ENCODE measurements at regions not wholly inside any gene's neighbourhood (a gene's known extent, or its start where the extent isn't known, plus 50 kb on each side); places are given as distances from the start of the nearest gene placed in this dataset.

- H3K9me2 ChIP-seq (ENCODE audit: insufficient read depth), result no peaks in the 10 kb centered on the region
- no peak overlapping the region for H3K27ac ChIP-seq
Observed at GRCh38 chr2:241993386-241994005, 124.0 kb downstream of the RTP5 start.

GRCh38 chr2:241994086-241994485 lies 124.6 kb downstream of the RTP5 start:
- no peak overlapping the region for H3K9ac ChIP-seq
- no peaks in the 10 kb centered on the region for H3K36me3 ChIP-seq (ENCODE audit: low read depth)
- no peaks in the 10 kb centered on the region for H3F3A ChIP-seq (ENCODE audit: insufficient read depth)
- H3K9me2 ChIP-seq (ENCODE audit: insufficient read depth), result no peaks in the 10 kb centered on the region
- no peaks in the 10 kb centered on the region for H3K9me3 ChIP-seq (ENCODE audit: low read depth)
- no peaks in the 10 kb centered on the region for H3K79me2 ChIP-seq (ENCODE audit: insufficient read depth)
- H2AFZ ChIP-seq, result no peak overlapping the region
- no peak overlapping the region for H3K27ac ChIP-seq
- H3K4me1 ChIP-seq (ENCODE audit: insufficient read depth), result no peaks in the 10 kb centered on the region
- TF ChIP-seq EZH2phosphoT487 (IDR thresholded peaks at IDR 0.05; ENCODE audit: insufficient read depth, low read depth) (no peak), EZH2 (IDR thresholded peaks at IDR 0.05; ENCODE audit: insufficient read depth, poor library complexity, severe bottlenecking) (no peak)
- WGBS, 2 experiments (ENCODE audit: low coverage in 1 of 2, low lambda C conversion rate in 2 of 2, missing lambda C conversion rate in 2 of 2), result 62 to 75% methylated on average over 7 to 12 of the region's 12 CpGs
- in situ Hi-C loops (cut with MboI), result no loop called here
- H3K27me3 ChIP-seq (replicated peaks; ENCODE audit: insufficient read depth), result no peaks in the 10 kb centered on the region
- no peak overlapping the region for H3K4me2 ChIP-seq (ENCODE audit: unreplicated experiment)
- no peaks in the 10 kb centered on the region for H4K20me1 ChIP-seq (ENCODE audit: insufficient read depth)
- DNase-seq, result no peak
- no peak overlapping the region for H3K4me3 ChIP-seq

More at GRCh38 chr2:241993386-241994005, 124.0 kb downstream of the RTP5 start:
- H3F3A ChIP-seq (ENCODE audit: insufficient read depth), result no peaks in the 10 kb centered on the region
- no peaks in the 10 kb centered on the region for H4K20me1 ChIP-seq (ENCODE audit: insufficient read depth)
- H3K4me3 ChIP-seq, result no peak overlapping the region
- no peak for TF ChIP-seq EZH2 (IDR thresholded peaks at IDR 0.05; ENCODE audit: insufficient read depth, poor library complexity, severe bottlenecking)
- no peak for TF ChIP-seq EZH2phosphoT487 (IDR thresholded peaks at IDR 0.05; ENCODE audit: insufficient read depth, low read depth)
- no peaks in the 10 kb centered on the region for H3K27me3 ChIP-seq (replicated peaks; ENCODE audit: insufficient read depth)
- H2AFZ ChIP-seq, result no peak overlapping the region
- in situ Hi-C loops (cut with MboI), result no loop called here
- H3K79me2 ChIP-seq (ENCODE audit: insufficient read depth), result no peaks in the 10 kb centered on the region
- no peaks in the 10 kb centered on the region for H3K4me1 ChIP-seq (ENCODE audit: insufficient read depth)
- no peaks in the 10 kb centered on the region for H3K9me3 ChIP-seq (ENCODE audit: low read depth)
- 85 to 88% methylated on average over 14 to 16 of the region's 16 CpGs for WGBS, 2 experiments (ENCODE audit: low coverage in 1 of 2, low lambda C conversion rate in 2 of 2, missing lambda C conversion rate in 2 of 2)
- DNase-seq, result no peak
- H3K36me3 ChIP-seq (ENCODE audit: low read depth), result no peaks in the 10 kb centered on the region
- H3K4me2 ChIP-seq (ENCODE audit: unreplicated experiment), result no peak overlapping the region
- H3K9ac ChIP-seq, result no peak overlapping the region

GRCh38 chr2:241994556-241995213 lies 125.2 kb downstream of the RTP5 start:
- no peaks in the 10 kb centered on the region for H3F3A ChIP-seq (ENCODE audit: insufficient read depth)
- H3K4me2 ChIP-seq (ENCODE audit: unreplicated experiment), result no peak overlapping the region
- in situ Hi-C loops (cut with MboI), result no loop called here
- H3K27ac ChIP-seq, result no peak overlapping the region
- no peak overlapping the region for H2AFZ ChIP-seq
- no peaks in the 10 kb centered on the region for H3K36me3 ChIP-seq (ENCODE audit: low read depth)
- WGBS, 2 experiments (ENCODE audit: low coverage in 1 of 2, low lambda C conversion rate in 2 of 2, missing lambda C conversion rate in 2 of 2), result 43 to 56% methylated on average over 6 to 9 of the region's 9 CpGs
- H3K9ac ChIP-seq, result no peak overlapping the region
- no peaks in the 10 kb centered on the region for H3K27me3 ChIP-seq (replicated peaks; ENCODE audit: insufficient read depth)
- H3K9me3 ChIP-seq (ENCODE audit: low read depth), result no peaks in the 10 kb centered on the region
- DNase-seq, result no peak
- no peak overlapping the region for H3K4me3 ChIP-seq
- TF ChIP-seq EZH2phosphoT487 (IDR thresholded peaks at IDR 0.05; ENCODE audit: insufficient read depth, low read depth), result no peak
- no peak for TF ChIP-seq EZH2 (IDR thresholded peaks at IDR 0.05; ENCODE audit: insufficient read depth, poor library complexity, severe bottlenecking)
- H4K20me1 ChIP-seq (ENCODE audit: insufficient read depth), result no peaks in the 10 kb centered on the region
- no peaks in the 10 kb centered on the region for H3K79me2 ChIP-seq (ENCODE audit: insufficient read depth)
- no peaks in the 10 kb centered on the region for H3K9me2 ChIP-seq (ENCODE audit: insufficient read depth)
- H3K4me1 ChIP-seq (ENCODE audit: insufficient read depth), result no peaks in the 10 kb centered on the region

- H3K9me3 ChIP-seq (ENCODE audit: low read depth), result no peaks in the 10 kb centered on the region
- no peak overlapping the region for H2AFZ ChIP-seq
- no peaks in the 10 kb centered on the region for H3K27me3 ChIP-seq (replicated peaks; ENCODE audit: insufficient read depth)
- no peaks in the 10 kb centered on the region for H3K36me3 ChIP-seq (ENCODE audit: low read depth)
- H3K9ac ChIP-seq, result no peak overlapping the region
- no peaks in the 10 kb centered on the region for H3K9me2 ChIP-seq (ENCODE audit: insufficient read depth)
- no peak overlapping the region for H3K27ac ChIP-seq
- H3K79me2 ChIP-seq (ENCODE audit: insufficient read depth), result no peaks in the 10 kb centered on the region
- in situ Hi-C loops (cut with MboI), result no loop called here
- no peak for TF ChIP-seq EZH2 (IDR thresholded peaks at IDR 0.05; ENCODE audit: insufficient read depth, poor library complexity, severe bottlenecking)
- TF ChIP-seq EZH2phosphoT487 (IDR thresholded peaks at IDR 0.05; ENCODE audit: insufficient read depth, low read depth), result no peak
- H3K4me1 ChIP-seq (ENCODE audit: insufficient read depth), result no peaks in the 10 kb centered on the region
- no peak for DNase-seq
- 70 to 73% methylated on average over 12 to 13 of the region's 13 CpGs for WGBS, 2 experiments (ENCODE audit: low coverage in 1 of 2, low lambda C conversion rate in 2 of 2, missing lambda C conversion rate in 2 of 2)
- no peak overlapping the region for H3K4me3 ChIP-seq
- no peak overlapping the region for H3K4me2 ChIP-seq (ENCODE audit: unreplicated experiment)
- no peaks in the 10 kb centered on the region for H3F3A ChIP-seq (ENCODE audit: insufficient read depth)
- no peaks in the 10 kb centered on the region for H4K20me1 ChIP-seq (ENCODE audit: insufficient read depth)
Observed at GRCh38 chr2:241996100-241996499, 126.6 kb downstream of the RTP5 start.

Measured in GM23248 (cell line).